Muscle of arm (tissue), 1 donor: ENCODE measurements at regions not wholly inside any gene's neighbourhood (a gene's known extent, or its start where the extent isn't known, plus 50 kb on each side); places are given as distances from the start of the nearest gene placed in this dataset.
"Not testable (repeated sequence)": the region's sequence is repeated elsewhere in the genome, so short reads cannot be mapped to it uniquely, and the experiment has no call there.

Source experiments
- DNase-seq: peaks from one replicate; pipeline ENCODE4 v3.0.0-alpha.2; 2013

DNA sequence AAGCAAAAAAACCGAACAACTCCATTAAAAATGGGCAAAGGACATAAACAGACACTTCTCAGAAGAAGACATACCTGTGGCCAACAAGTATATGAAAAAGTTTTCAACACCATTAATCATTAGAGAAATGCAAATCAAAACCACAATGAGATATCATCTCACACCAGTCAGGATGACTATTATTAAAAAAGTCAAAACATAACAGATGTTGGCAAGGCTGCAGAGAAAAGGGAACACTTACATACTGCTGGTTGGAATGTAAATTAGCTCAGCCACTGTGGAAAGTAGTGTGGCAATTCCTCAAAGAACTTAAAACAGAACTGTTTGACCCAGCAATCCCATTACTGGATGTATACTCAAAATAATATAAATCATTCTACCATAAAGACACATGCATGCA, 436.3 kb downstream of the KLHL13 start:
- no peak for DNase-seq

DNA sequence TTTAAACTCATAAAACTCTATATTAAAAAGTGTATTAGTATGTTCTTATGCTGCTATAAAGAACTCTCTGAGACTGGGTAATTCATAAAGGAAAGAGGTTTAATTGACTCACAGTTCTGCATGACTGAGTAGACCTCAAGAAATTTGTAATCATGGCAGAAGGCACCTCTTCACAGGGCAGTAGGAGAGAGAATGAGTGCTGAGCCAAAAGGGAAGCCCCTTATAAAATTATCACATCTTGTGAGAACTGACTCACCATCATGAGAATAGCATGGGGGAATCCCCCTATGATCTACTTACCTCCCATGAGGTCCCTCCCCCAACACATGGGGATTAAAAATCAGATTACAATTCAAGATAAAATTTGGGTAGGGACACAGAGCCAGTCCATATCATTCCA, 463.2 kb downstream of the KLHL13 start:
- DNase-seq: no peak

DNA sequence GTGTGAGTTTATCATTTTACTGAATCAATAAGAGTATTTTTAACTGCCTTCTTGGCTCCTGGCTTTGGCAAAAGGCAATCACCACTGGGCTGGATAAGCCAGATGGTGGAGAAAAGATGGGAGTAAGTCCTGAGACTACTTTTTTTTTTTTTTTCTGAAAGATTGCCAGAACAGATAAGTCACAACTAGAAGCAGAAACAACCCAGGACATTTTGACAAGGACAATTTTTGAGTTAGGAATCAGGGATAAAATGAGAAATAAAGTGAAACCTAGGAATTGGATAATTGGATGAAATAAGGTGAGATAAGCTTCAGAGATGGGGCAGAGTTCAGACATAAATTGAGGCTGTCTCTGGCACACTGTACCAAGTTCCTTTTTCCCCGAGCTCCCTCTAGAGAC, 471.0 kb downstream of the KLHL13 start:
- no peak for DNase-seq

DNA sequence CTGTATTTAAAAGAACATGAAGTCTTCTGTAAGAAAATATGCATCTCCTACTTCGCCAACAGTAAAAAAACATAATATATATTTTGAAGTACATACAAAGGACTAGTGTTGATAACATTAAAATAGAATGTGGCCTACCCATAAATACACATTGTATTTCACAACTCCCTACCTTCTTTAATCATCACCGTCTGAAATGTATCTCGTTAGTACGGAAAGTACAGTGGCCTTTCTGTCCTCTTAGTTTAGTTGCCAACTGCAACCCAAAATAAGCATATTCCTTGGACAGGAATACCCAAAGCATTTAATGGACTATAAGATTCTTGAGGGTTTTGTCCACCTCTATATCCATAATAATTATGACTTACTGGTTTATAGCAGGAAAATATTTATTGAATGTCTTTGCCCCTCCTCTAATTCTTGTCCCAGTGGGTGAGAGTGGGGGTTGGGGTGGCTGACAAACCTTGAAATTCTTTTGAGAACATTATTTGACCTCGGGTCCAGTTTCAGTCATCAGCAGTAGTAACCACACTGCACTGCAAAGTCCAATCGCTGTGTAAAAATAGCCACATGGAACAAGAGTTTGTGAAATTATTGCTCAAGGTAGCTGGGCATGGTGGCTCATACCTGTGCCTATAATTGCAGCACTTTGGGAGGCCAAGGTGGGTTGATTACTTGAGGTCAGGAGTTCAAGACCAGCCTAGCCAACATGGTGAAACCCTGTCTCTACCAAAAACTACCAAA, 474.5 kb downstream of the KLHL13 start:
- no peak for DNase-seq

DNA sequence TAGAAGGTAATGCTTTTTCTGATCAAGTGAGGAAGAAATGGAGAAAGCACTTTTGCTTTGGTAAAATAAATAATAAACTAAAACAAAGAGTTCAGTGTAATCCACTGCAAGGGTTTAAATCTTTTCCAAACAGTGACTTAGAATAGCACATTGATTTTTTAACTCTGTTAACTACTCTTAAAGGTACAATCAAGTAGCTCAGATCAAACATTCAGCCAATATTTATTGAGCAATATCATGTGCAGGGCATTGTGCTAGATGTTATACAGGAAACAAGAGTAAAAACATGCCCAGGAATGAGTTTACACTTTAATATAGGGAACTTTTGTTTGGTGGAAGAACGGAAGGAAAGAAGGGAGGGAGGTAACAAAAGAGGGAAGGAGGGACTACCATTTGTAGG, 479.8 kb downstream of the KLHL13 start:
- DNase-seq: no peak

DNA sequence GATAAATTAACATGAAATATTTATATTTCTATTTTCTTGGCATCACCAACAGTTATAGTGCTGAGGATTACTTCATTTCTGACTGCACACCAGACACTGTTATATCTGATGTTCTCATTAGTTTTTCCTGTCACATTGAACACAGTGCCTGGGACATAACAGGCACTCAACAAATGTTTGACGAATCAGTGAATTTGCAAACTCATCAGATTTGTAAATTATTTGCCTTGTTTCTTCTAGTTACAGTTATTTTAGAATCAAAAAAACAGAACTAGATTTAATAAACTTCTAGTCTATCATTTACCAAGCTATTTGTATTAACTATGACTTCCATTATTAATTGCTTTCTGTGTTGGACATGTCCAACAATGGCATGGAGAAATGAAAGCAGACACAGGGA, 483.3 kb downstream of the KLHL13 start:
- DNase-seq: no peak

DNA sequence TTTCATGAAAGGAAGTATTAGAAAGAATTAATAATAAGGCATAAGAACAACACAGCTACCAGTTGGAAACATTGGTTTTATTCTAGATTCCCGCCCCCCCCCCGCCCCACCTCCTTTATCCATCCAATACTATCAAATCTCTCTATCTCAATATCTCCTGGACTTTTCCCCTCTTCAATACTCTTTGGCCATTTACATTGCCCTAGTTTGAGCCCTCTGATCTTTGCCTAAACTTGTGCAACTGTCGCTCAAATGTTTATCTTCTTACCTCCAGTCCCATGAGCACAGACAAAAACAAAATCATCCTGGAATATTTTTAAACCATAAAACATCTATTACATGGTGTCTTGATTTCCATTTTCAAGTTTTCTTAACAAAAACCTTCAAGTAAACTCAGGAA, 488.2 kb downstream of the KLHL13 start:
- no peak for DNase-seq

GRCh38 chrX:117610806-117611205, 505.8 kb downstream of the KLHL13 start:
- DNase-seq: no peak

DNA sequence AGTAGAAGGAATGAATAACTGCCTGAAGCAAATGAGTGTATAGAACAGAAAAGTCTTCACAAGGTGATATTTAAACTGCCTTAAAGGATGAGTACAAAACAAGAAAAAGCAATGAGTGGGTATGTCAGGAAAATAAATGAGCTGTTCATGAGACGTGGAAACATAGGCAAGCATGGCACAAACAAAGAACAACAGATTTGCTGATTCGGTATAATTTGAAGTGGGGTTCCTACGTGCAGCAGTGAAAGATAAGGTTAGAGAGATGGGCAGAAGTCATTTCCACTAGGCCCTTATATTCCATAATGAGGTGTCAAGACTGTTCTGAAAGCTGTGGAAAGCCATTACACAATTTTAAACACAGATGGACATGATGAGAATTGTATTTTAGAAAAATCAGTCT, 506.6 kb downstream of the KLHL13 start:
- no peak for DNase-seq

DNA sequence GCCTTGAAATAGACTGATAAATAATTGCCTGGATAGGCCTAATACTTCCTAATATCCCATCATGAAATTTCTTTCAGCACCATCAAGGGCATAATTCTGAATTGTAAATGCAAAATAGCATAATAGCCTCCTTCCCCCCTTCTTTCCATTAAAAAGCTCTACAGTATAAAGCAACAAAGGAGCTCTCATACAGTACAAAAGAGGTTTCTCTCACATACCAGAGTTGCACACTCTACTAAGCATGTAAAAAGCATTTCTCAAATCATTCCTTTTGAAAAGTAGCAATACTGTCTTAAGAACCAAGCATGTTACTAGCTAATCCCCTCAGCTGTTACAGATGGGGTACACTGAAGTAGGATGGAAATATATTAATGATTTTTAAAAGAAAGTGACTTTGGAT, 509.0 kb downstream of the KLHL13 start:
- DNase-seq: no peak

- DNase-seq: not testable (repeated sequence)
These were observed 510.5 kb downstream of the KLHL13 start for GRCh38 chrX:117606101-117606500.

GRCh38 chrX:117570160-117570559, 546.5 kb downstream of the KLHL13 start:
- no peak for DNase-seq

DNA sequence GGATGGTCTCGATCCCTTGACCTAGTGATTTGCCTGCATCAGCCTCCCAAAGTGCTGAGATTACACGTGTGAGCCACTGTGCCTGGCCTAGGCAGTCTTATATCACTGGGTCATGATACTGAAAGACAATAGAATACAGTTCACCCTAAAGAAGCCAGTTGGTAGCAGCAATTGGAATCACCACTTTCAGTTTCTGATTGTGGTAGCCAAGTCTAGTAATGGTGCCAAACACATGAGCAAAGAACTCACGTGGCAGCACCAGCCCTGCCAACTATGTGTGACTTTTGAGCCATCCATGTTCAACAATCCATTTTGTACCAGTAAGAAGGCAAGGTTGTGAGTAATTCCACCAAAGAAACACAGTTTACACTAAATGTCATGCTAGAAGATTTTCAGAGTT, 548.4 kb downstream of the KLHL13 start:
- no peak for DNase-seq

- DNase-seq: no peak
These were observed 572.7 kb downstream of the KLHL13 start for GRCh38 chrX:117543885-117544284.

DNA sequence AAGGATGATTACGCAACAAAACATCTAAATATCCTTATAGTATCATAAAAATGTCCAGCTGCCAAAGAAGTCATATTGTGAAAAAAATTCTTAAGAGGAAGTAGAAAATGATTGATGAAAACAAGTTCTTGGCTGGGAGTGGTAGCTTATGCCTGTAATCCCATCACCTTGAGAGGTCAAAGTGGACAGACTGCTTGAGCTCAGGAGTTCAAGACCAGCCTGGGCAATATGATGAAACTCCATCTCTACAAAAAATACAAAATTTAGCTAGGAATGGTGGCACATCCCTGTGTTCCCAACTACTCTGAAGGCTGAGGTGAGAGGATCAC, 577.6 kb downstream of the KLHL13 start:
- DNase-seq: no peak

GRCh38 chrX:117538178-117539089, 578.2 kb downstream of the KLHL13 start:
- DNase-seq: no peak

- DNase-seq: no peak
These were observed 584.3 kb downstream of the KLHL13 start for GRCh38 chrX:117532339-117532738.

DNA sequence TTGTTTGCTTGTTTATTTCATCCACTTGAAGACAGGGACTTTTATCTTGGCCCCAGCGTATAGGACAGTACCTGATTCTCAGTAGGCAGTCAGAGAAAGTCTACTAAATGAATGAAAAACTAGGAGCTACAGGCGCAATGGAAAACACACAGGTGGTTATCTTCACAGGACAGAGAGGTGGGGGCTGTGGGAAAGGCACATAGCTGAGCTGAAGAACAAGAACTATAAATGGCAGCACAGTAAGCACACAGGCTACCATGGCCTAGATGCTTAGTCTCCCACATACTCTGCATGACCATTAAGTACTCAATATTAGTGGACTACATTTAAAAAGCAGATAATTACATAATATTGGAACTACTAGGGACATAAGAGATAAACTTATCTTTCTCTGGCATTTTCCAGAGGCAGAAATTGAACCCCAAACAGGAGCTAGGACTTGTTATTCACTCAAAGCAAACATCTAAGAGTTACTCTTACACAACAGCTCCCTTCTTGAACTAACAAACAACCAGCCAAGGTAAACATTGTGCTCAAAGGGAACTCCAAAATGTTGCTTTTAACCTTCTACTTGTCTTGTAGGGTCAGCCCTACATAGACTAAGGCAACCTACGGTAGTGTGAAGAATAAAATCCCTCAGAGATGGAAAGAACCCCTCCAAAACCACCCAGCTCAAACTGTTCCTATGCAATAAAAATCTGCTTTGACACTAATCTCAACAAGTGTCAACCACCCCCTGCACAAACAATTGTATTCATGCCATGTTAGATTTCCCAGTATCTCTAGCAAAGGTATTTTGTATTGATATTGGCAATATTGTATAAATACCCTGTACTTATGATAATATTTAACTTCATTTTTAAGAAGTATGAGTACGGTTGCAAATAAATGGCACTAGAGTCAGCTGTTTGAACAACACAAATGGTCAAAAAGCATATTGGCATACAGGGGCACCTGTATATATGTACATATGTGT, 593.6 kb downstream of the KLHL13 start:
- no peak for DNase-seq

DNA sequence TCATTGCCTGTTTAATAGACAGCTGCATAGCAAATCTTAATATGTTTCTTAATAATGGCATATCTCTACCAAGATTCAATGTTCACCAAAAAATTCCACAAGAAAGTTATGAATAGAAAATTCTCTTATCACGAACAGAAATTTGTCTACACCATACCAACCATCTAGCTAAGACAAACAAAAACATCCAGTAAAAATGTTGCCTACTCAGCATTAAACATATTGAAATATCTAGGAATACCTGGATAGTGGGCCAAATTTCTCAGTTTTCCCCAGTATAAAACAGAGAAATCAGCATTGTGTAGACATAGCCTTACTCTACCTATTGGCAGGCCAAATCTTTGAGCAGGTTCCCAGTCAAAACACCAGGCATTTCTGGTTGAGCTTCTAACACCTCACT, 598.6 kb downstream of the KLHL13 start:
- DNase-seq: no peak

- no peak for DNase-seq
These were observed 605.2 kb downstream of the KLHL13 start for GRCh38 chrX:117511379-117511778.

DNA sequence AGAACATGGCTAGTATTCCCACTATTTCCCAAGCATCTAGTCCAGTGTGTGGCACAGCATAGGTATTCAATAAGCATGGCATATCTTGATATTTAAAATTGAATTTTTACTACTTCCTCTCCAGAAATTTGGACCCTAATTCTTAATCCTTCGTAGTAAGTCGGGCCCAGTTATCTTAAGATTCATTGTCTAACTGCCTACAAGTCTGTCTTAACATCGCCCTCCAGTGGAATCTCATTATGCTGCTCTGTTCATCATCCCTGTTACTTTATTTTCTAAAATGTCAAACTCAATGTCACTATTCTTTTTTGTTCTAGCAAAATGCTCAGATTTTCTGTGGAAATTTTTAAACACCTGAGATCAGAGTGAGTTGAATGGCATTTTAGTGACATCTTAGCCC, 606.2 kb downstream of the KLHL13 start:
- no peak for DNase-seq

DNA sequence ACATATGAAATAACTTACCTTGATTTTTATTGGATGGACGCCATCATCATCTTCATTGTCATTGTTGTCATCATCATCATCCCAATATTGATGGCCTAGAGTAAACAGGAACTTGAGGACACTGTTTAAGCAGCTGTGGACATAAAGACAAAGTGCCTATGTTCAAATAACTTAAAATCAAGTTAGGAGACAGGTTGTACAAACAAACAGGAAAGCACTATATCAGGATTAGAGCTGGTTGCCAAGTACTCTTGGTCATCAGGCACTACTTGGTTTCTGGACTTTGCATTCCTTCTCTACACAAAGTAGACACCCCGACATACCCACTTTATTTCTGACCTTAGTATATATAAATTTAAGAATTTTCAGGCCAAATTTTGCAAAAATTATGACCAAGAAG, 608.6 kb downstream of the KLHL13 start:
- DNase-seq: no peak
